Erythroblast (primary cell): ENCODE measurements at regions not wholly inside any gene's neighbourhood (a gene's known extent, or its start where the extent isn't known, plus 50 kb on each side); places are given as distances from the start of the nearest gene placed in this dataset.
A peak's percentile ranks its signal among the peaks of the same experiment; 100 is the strongest.

ENCODE experiments used
- DNase-seq, 2 experiments: peaks; one replicate each; lab custom pipeline; 2025; lab: John Stamatoyannopoulos, UW
- GATA1 ChIP-seq: IDR thresholded peaks from 2 replicates; pipeline ENCODE4 v1.6.1; 2011; ENCODE audit warnings: low read depth, mild to moderate bottlenecking, control low read depth, low read length, moderate library complexity
- POLR2A ChIP-seq: IDR thresholded peaks from 2 replicates; pipeline ENCODE4 v1.6.1; 2011; ENCODE audit warnings: mild to moderate bottlenecking, low read length

DNA sequence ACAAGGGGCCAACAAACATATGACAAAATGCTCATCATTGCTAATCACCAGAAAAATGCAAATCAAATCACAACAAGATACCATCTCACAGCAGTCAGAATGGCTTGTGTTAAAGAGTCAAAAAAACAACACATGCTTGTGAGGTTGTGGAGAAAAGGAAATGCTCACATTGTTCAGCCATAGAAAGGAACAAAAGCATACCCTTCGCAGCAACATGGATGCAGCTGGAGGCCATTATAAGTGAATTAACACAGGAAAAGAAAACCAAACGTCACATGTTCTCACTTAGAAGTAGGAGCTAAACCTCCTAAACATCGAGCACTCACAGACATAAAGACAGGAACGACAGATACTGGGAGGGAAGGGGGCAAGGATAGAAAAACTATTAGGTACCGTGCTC, 678.4 kb upstream of the GRM7 start:
- no peak for DNase-seq
- TF ChIP-seq GATA1 = no peak
- TF ChIP-seq POLR2A = no peak

DNA sequence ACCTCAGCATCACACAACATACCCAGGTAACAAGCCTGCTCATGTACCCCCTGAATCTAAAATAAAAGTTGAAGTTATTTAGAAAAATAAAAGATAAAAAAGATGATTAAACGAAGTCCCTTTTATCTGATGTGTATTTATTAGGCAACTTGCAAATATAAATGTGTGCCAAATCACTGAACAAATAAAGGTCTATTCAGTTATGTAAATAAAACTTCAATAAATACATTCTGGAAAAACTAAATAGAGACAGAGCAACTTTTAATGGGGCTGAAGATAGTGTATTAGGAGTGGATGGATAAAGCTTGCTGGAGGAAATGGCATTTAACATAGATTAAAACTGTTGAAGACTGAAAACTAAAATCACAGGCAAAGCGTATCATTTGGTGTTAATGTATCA, 678.0 kb upstream of the GRM7 start:
- TF ChIP-seq GATA1 (no peak), POLR2A (no peak)
- DNase-seq = no peak

DNA sequence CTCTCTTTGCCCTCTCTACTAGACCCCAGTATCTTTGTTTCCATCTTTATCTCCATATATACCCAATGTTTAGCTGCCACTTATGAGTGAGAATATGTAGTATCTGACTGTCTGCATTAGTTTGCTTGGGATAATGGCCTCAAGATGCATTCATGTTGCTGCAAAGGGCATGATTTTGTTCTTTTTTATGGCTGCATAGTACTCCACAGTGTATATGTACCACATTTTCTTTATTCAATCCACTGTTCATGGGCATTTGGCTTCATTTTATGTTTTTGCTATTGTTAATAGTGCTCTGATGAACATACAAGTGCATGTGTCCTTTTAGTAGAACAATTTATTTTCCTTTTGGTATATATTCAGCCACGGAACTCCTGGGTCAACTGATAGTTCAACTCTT, 671.5 kb upstream of the GRM7 start:
- TF ChIP-seq GATA1 (no peak), POLR2A (no peak)
- DNase-seq = no peak

DNA sequence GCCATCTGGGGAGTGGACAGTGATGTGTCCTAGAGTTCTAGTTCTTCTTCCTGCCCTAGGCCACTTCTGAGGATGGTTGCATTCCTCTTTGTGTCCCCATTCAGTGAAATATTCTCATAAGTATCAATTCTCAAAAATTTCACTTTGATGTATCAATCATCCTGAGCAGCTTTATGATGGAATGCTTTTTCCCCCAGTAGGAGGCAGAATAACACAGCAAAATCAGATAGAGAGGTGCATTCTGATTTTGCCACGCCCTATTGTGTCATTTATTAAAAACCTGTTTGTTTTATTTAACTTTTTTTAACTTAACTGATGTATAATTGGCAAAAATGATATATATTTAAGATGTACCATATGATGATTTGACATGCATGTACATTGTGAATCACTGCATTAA, 656.0 kb upstream of the GRM7 start:
- TF ChIP-seq GATA1 (no peak), POLR2A (no peak)
- peak in 1 of 2 experiments; percentile 1 for DNase-seq

DNA sequence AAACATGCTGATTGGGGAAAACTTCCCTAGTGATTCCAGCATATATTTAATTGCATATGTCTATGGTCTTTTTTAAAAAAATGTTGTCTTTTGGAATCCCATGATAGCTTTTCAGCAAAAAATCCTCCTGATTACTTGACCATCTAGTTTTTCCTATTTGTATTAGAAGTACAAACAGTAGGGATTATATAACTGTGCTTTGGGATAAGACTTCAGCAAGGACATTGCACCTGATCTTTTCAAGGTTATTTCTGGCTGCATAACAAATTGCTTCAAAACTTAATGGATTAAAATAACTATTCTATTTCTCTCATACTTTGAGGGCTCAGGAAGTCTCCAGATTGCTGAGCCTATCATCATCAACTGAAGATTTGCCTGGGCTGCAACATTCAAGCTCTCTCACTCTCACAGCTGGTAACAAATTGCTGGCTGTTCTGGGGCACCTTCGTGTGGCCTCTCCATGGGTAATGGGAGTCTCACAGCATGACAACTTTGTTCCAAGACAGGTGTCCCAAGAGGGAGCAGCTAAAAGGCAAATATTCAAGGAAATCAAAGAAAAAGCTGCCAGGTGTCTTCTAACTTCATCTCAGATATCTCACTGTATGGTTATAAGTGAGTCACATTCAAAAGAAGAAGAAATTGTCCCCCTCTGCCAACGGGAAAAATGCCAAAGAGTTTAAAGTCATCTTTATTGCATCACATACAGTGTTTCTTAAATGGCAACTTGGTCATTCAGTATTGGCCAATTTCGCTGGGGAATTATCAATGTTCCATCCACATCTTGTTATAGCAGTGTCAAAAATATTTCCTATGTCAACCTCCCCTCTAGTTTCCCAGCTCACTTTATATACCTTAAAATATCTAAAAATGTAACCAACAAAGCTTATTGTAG, 644.5 kb upstream of the GRM7 start:
- DNase-seq = no peak

DNA sequence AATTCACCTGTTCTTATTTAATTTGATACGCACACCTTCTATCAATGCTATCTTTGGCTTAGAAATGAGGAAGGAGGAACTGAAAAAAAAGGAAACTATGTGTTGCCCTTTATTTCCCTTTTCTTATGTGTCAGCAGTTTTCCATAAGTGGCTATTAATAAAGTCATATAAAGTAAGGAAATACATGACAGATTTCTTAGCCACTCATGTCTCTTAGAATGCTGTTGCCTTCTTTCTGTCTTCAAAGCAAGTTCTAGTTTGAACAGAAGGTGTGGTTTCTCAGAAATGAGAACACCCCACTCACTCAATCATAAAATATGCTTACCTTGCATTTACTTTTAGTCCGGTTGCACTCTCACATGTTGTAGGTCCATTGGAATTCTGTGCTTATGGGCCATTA, 640.5 kb upstream of the GRM7 start:
- no peak for DNase-seq
- TF ChIP-seq GATA1 (no peak), POLR2A (no peak)

More for the DNA sequence above, 644.5 kb upstream of the GRM7 start:
- TF ChIP-seq GATA1 (no peak), POLR2A (no peak)

DNA sequence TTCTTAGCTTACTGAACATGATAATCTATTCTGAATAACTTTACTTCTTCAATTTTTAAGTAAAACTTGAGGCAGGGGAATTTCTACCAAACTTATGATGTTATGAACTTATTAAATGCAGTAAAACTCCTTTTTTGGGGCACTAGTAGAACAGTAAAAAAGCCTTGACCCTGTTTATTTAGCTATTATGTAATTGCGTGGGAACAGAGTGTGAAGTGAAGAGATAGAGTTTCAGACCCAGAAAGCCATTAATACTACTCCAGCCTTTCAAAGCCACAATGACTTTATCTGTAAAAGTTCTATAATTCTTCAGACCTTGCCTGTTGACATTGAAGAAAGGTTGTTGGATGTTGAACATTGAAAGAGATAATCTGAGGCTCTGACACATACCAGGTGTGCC, 638.8 kb upstream of the GRM7 start:
- DNase-seq = no peak
- TF ChIP-seq POLR2A = no peak
- no peak for TF ChIP-seq GATA1

DNA sequence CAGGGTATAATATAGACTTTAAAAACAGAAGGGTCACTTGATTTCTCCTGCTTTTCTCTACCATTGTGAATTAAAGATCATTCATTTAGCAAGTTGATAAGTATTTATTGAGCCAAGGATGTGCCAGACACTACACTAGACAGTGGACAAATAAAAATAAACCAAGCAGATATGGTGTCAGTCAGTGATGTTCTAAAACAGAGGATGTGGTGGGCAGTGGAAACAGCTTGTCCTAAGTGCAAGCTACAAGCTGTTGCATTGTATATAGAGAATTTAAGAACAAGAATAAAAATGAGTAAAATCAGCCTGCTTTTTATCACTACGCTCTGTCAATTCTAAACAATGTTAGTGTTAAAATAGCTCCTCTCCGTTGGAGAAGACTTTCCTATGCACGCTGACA, 637.3 kb upstream of the GRM7 start:
- no peak for DNase-seq
- TF ChIP-seq POLR2A (no peak), GATA1 (no peak)

DNA sequence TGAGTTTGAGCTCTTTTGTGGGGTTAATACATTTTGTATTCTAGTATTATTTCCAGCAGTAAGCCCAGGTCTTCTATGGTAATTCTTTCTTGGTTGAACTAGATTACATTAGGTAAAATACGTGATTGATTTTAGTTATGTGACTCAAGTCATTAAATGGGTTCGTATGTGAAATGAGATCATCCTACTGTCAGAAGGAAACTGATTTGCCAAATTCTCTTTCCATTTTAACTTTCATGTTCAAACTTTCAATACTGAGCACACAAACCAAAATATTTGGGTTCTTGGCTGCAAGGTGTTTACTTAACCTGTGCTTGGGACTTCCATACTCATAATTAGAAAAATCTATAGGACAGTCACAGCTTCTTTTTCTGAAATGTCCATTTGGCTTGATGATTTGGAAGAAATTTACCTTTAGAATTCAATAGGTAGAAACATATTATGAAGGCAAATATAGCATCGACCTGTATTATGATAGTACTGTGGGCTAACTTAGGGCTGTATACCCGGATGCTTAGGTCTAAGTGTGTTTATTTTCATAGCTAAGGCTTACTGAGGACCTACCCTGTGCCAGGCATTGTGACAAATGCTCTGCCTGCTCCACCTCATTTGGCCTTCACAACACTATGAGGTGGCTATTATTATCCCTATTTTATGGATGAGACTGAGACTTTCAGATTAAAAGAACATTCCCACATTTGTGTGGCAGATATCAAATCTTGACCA, 631.8 kb upstream of the GRM7 start:
- DNase-seq = no peak

DNA sequence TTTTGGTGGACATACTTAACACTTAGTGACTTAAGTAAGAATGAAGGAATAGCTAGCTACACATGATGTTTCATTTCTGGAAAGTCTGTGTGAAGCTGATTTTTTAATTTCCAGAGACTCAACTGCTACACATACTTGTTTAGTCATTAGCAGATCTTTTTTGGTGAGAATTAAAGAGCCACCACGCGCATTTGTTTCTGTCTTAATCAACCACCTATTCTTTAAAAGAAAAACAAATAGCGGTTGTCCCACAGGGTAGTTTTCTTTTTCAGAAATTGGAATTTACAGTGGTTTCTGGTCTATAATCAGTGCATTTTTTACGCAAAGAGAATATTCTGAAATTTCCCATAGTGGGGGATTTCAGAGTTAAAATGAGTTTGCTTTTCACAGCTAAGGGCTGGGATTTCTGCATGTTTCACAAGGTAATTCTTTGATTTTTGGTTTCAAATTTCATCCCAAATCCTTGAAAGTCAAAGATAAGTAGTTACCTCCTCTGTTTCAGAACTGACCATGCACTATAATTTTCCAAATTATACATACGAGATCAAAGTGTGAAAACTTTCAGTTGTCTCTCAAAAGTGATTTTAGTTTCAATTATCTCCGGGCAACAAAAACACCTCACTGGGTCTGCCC, 631.0 kb upstream of the GRM7 start:
- TF ChIP-seq GATA1 (no peak), POLR2A (no peak)
- no peak for DNase-seq

More for the DNA sequence above, 631.8 kb upstream of the GRM7 start:
- TF ChIP-seq POLR2A (no peak), GATA1 (no peak)

DNA sequence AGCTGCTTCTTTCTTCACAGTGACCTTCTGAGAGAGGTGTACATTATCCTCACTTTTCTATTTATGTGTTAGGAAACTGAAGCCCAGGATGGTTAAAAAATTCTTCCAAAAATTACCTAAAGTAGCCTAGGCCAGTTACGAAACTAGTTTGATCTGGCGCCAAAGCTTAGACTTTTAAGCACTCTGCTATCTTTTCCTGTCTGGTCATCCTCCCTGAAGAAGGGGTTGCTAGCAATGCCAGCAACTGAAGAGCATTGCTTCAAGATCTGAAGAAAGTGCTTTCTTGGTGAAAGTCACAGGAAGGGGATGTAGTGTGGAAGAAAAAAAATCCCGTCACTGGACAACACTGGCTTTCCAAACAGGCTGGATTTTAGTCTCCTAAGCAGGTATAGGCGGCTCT, 618.8 kb upstream of the GRM7 start:
- no peak for TF ChIP-seq POLR2A
- TF ChIP-seq GATA1 = no peak
- no peak for DNase-seq

DNA sequence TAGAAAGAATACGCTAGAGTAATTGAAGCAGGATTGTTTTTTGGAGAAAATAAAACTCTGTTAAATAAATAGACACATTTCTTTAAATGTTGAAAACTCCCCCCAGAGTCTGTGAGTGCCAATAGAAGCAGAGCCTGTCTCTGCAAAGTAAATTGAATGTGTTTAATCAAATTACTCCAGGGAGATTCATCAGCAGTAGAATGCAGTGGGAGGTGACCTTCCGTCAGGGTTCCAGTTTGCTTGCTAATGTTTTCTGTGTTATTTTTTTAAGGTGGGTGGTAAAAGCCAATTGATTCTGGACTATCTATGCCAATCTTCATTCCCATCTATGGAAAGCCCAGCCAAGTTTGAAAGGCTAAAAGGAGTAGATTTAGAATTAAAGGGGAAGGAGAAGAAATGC, 612.4 kb upstream of the GRM7 start:
- DNase-seq = no peak
- TF ChIP-seq POLR2A = no peak

DNA sequence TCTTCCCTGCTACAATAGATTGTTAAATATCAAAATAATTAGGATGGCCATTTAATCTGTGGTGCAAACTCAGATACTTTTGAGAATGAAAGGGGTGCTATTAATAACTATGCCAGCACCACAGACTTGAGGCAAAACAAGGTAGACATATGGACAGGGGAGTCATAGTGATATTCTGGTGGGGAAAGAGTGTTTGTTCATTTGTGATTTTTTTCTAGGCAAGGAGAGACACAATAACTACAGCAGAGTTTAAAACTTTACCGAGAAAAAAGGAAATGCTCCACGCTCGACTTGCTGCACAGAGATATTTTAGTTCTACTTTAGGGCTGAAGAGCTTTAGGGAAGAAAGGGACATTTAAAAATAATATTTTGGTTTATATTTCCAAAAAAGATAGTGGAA, 611.2 kb upstream of the GRM7 start:
- no peak for TF ChIP-seq GATA1
- no peak for TF ChIP-seq POLR2A
- no peak for DNase-seq

DNA sequence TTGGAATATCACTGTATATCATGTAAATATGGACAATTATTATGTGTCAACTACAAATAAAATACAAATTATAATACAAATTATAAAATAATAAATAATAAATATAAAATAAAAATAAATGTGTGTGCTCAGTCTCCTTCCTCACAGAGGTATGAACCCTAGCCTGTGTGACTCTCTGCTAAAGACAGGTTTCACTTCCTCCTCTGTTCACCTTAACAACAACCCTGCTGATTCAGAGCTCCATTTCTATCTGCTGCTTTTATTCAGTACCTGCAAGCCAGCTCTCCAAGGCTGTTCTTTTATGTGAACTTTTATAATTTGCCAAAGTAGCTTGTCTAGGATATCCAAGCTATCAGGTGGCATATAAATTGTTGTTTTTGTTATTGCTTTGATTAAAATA, 610.7 kb upstream of the GRM7 start:
- no peak for DNase-seq
- TF ChIP-seq GATA1 (no peak), POLR2A (no peak)
